ENCODE measurements at regions not wholly inside any gene's neighbourhood (a gene's known extent, or its start where the extent isn't known, plus 50 kb on each side); places are given as distances from the start of the nearest gene placed in this dataset.
A peak's percentile ranks its signal among the peaks of the same experiment; 100 is the strongest.

- no peak for TF ChIP-seq POLR2A (IDR thresholded peaks at IDR 0.05; ENCODE audit: low read depth, low read length)
- FAIRE-seq: no peak
- DNase-seq (ENCODE audit: insufficient read length, low spot score): no peak
These were observed 95.2 kb upstream of the C3orf80 start for GRCh38 chr3:160130071-160130470.

DNA sequence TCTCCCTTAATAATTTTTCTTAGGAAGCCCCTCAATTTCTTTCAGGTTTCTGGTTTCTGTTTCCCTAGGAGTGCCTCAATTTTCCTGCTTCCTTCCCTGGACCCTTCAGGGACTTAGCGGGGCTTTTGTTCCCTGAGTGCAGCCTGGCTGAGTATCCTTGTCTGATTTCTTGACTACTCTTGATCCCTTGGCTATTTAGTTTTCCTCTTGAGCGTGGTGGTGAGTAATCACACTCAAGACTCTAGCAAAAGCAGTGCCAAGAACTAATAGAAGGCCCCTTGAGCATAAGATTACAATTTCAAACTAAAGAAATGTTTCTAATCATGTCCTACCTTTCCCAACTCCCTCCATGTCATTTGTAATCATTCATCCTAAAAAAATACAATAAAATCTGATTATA is 94.3 kb upstream of the C3orf80 start:
- FAIRE-seq: no peak
- no peak for DNase-seq (ENCODE audit: insufficient read length, low spot score)

GRCh38 chr3:160132226-160132625 is 93.0 kb upstream of the C3orf80 start:
- TF ChIP-seq POLR2A (IDR thresholded peaks at IDR 0.05; ENCODE audit: low read depth, low read length): no peak
- no peak for DNase-seq (ENCODE audit: insufficient read length, low spot score)
- FAIRE-seq: no peak

More for the DNA sequence above, 94.3 kb upstream of the C3orf80 start:
- TF ChIP-seq POLR2A (IDR thresholded peaks at IDR 0.05; ENCODE audit: low read depth, low read length): no peak

DNA sequence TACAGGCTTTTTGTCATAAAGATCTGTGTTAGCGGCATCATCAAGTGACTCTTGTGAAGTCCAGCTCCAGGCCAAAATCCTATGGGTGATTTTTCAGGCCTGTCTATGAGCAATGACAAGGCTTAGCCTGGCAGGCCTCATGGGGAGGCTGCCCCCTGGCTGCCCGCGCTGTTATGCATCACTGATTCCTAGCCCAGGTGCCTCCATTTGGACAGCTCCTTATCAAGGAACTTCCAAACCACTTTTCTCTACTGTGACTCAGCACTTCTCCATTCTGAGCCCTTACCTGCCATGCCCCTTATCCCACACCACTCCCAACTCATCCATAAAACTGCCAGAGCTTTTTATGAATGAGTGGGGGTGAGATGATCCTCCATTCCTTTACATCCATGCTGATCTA is 91.5 kb upstream of the C3orf80 start:
- FAIRE-seq (no peak), DNase-seq (ENCODE audit: insufficient read length, low spot score) (peak; percentile 19)
- TF ChIP-seq POLR2A (IDR thresholded peaks at IDR 0.05; ENCODE audit: low read depth, low read length): no peak

- FAIRE-seq (no peak), DNase-seq (ENCODE audit: insufficient read length, low spot score) (no peak)
- no peak for TF ChIP-seq POLR2A (IDR thresholded peaks at IDR 0.05; ENCODE audit: low read depth, low read length)
These were observed 90.8 kb upstream of the C3orf80 start for GRCh38 chr3:160134454-160134853.

DNA sequence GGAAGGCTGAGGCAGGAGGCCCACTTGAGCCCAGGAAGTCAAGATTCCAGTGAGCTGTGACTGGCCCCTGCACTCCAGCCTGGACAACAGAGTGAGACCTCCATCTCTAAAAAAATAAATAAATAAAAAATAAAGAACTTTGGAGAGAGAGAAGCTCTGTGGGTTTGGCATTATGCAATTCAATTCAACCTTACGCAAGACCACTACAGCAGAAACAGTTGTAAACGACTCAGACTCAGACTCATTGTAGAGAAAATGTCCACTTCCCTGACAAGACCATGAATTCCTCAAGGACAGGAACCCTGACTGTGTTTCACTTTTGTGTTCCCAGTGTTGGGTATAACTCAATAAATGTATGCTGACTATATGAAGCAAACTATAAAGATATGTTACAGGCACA is 90.3 kb upstream of the C3orf80 start:
- no peak for TF ChIP-seq POLR2A (IDR thresholded peaks at IDR 0.05; ENCODE audit: low read depth, low read length)
- DNase-seq (ENCODE audit: insufficient read length, low spot score) (no peak), FAIRE-seq (no peak)

- FAIRE-seq (no peak), DNase-seq (ENCODE audit: insufficient read length, low spot score) (no peak)
- no peak for TF ChIP-seq POLR2A (IDR thresholded peaks at IDR 0.05; ENCODE audit: low read depth, low read length)
These were observed 89.4 kb upstream of the C3orf80 start for GRCh38 chr3:160135851-160136250.

DNA sequence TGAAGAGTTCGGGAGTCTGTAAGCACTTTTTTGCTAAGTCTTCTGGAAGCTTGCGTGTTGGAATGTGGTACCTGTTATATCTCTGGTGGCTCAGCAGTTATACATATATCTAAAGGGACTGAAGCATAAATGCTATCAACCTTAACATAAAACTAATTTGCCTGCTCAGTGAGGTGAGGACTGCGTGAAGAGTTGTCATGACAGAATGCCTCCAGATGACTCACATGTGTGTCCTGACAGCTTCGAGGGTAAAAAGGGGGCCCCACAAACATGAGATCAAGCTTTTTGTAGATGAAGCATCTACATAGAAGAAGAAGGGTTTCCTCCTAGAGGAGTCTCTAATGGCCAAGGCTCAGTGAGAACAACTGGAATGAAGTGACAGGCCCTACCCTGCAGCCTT is 88.8 kb upstream of the C3orf80 start:
- FAIRE-seq (no peak), DNase-seq (ENCODE audit: insufficient read length, low spot score) (no peak)
- no peak for TF ChIP-seq POLR2A (IDR thresholded peaks at IDR 0.05; ENCODE audit: low read depth, low read length)

DNA sequence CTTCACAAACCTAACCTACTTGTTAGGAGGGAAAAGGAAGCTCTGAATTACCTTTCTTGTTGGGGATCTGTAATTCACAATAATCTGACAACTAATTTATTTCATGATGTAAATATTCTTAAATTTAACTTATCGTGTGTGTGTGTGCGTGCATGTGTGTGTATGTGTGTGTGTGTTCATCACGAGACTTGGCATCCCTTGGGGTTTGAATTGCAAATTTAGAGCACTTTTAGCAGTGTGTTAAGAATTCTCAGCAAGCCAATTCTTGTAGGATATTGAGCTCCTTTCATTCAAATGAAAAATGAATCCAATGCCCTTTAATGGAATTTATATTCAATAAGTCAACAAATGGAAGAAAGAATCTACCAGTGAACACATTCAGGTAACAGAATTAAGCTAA is 85.9 kb upstream of the C3orf80 start:
- DNase-seq (ENCODE audit: insufficient read length, low spot score): no peak
- no peak for TF ChIP-seq POLR2A (IDR thresholded peaks at IDR 0.05; ENCODE audit: low read depth, low read length)
- no peak for FAIRE-seq

GRCh38 chr3:160140756-160141155 is 84.5 kb upstream of the C3orf80 start:
- FAIRE-seq: no peak
- no peak for TF ChIP-seq POLR2A (IDR thresholded peaks at IDR 0.05; ENCODE audit: low read depth, low read length)
- no peak for DNase-seq (ENCODE audit: insufficient read length, low spot score)

DNA sequence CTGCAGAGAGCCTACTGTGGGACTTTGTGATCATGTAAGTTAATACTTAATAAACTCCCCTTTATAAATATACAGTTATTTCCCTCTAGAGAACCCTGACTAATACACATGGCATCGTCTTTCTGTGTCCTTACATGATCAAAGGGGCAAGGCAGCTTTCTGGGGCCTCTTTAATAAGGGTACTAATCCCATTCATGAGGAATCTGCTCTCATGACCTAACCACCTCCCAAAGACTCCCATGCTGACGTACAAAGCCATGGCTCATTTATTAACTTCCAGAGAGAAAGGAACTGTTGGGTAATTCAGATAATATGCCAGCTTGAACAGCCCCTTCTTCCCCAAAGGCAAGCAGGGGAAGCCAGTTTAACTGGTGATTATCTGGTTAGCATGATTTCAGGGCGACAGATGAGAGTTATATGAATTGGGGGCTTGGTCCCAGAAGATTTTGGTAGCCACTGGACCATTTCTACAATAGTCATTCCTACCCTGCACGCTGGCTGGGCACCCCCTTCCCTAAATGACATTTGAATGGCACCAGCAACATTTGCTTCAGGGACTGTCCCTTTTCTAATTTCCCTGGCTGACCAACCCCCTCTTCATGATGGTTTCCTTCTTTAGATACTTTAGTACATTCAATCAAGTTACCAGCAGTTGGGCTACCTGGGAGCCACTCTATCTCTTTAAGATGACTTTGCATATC is 83.6 kb upstream of the C3orf80 start:
- DNase-seq (ENCODE audit: insufficient read length, low spot score): no peak
- FAIRE-seq: no peak
- TF ChIP-seq POLR2A (IDR thresholded peaks at IDR 0.05; ENCODE audit: low read depth, low read length): no peak

GRCh38 chr3:160143482-160143881 is 81.7 kb upstream of the C3orf80 start:
- no peak for TF ChIP-seq POLR2A (IDR thresholded peaks at IDR 0.05; ENCODE audit: low read depth, low read length)
- DNase-seq (ENCODE audit: insufficient read length, low spot score): no peak
- FAIRE-seq: no peak

DNA sequence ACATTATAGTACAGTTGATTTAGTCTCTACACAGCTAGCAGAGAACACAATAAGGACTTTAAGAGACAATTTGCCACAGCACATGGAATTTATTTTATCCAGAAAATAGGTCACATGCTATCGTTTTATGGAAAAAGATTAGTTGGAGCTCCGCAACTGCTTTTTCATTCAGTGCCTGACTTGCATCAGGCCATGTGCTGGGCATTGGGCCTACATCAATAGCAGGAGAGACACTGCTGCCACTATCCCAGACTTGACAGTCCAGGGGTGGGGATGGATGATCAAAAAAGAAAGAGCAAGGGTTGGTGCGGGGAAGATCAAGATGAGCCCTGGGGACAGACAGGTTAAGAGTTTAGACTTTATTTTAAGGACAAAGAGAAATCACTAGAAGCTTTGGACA is 75.2 kb upstream of the C3orf80 start:
- no peak for DNase-seq (ENCODE audit: insufficient read length, low spot score)
- TF ChIP-seq POLR2A (IDR thresholded peaks at IDR 0.05; ENCODE audit: low read depth, low read length): no peak
- no peak for FAIRE-seq

DNA sequence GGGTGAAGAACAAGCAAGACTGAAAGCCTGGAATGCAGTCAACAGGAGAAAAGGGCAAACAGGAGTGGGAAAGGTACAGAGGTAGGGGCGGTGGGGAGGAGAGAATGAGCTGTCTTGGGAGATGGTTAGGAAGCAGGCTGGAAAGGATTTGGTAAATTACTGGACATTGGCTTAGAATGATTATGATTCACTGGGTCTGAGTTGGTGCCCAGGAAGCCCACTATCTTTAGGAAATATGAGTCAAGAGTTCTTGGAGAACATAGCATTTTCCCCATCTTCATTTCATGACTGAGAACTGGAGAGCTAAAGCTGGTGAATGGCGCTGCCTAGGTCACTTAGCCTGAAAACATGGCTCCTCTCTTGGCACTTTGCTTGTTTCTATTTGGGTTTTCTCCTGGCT is 74.7 kb upstream of the C3orf80 start:
- TF ChIP-seq POLR2A (IDR thresholded peaks at IDR 0.05; ENCODE audit: low read depth, low read length): no peak
- FAIRE-seq (no peak), DNase-seq (ENCODE audit: insufficient read length, low spot score) (no peak)

DNA sequence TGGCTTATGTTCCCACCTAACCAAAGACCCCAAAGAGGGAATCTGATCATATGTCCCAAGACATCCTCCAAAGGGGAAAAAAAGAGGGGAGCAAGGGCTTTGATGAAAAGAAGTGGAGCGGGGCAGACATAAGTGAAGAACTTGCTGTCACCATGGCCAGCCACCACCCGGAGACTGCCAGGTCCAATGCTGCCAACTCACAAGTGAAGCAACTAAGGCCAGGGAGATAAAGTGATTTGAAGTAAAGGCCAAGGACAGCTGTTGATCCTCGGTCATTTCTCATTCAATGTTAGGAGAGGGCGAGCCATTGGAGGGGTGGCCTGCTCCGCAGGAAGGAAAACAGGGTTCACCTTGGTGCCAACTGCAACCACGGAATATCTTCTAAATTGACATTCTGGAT is 72.6 kb upstream of the C3orf80 start:
- TF ChIP-seq POLR2A (IDR thresholded peaks at IDR 0.05; ENCODE audit: low read depth, low read length): no peak
- DNase-seq (ENCODE audit: insufficient read length, low spot score): no peak
- no peak for FAIRE-seq

GRCh38 chr3:160154033-160154432 is 71.2 kb upstream of the C3orf80 start:
- DNase-seq (ENCODE audit: insufficient read length, low spot score) (no peak), FAIRE-seq (no peak)
- no peak for TF ChIP-seq POLR2A (IDR thresholded peaks at IDR 0.05; ENCODE audit: low read depth, low read length)
